GM23248 (cell line): ENCODE measurements at regions not wholly inside any gene's neighbourhood (a gene's known extent, or its start where the extent isn't known, plus 50 kb on each side); places are given as distances from the start of the nearest gene placed in this dataset.
A peak's percentile ranks its signal among the peaks of the same experiment; 100 is the strongest.

Source experiments
- DNase-seq: peaks from one replicate; pipeline ENCODE4 v3.0.0-alpha.2; 2015
- H2AFZ ChIP-seq: fragments of 200-600 bp; sonication (generic); 2 replicates; pipeline ENCODE4 v1.6.1; 2016; ENCODE audit warnings: antibody characterized with exemption
- H3F3A ChIP-seq: fragments of 200-600 bp; sonication (generic); 2 replicates; pipeline ENCODE4 v1.6.1; 2016; ENCODE audit warnings: mild to moderate bottlenecking, antibody characterized with exemption, mixed run types; ENCODE audit not compliant: insufficient read depth
- H3K27ac ChIP-seq: fragments of 200-600 bp; sonication (generic); 2 replicates; pipeline ENCODE4 v1.5.1; 2016; ENCODE audit warnings: mild to moderate bottlenecking
- H3K27me3 ChIP-seq: fragments of 200-600 bp; sonication (generic); replicated peaks from 2 replicates; pipeline ENCODE4 v1.6.1; 2016; ENCODE audit warnings: mild to moderate bottlenecking; ENCODE audit not compliant: insufficient read depth
- H3K36me3 ChIP-seq: fragments of 200-600 bp; sonication (generic); 2 replicates; pipeline ENCODE4 v1.6.1; 2016; ENCODE audit warnings: low read depth, mild to moderate bottlenecking
- H3K4me1 ChIP-seq: fragments of 200-600 bp; sonication (generic); 2 replicates; pipeline ENCODE4 v1.6.1; 2016; ENCODE audit warnings: mild to moderate bottlenecking; ENCODE audit not compliant: insufficient read depth
- H3K4me2 ChIP-seq: fragments of 200-600 bp; sonication (generic); one replicate; pipeline ENCODE4 v1.6.1; 2016; ENCODE audit warnings: mild to moderate bottlenecking; ENCODE audit not compliant: unreplicated experiment
- H3K4me3 ChIP-seq: fragments of 200-600 bp; sonication (generic); 2 replicates; pipeline ENCODE4 v1.5.1; 2016; ENCODE audit warnings: mild to moderate bottlenecking
- H3K79me2 ChIP-seq: fragments of 200-600 bp; sonication (generic); 2 replicates; pipeline ENCODE4 v1.6.1; 2016; ENCODE audit warnings: mild to moderate bottlenecking; ENCODE audit not compliant: insufficient read depth
- H3K9ac ChIP-seq: fragments of 200-600 bp; sonication (generic); 2 replicates; pipeline ENCODE4 v1.6.1; 2016; ENCODE audit warnings: mild to moderate bottlenecking
- H3K9me2 ChIP-seq: fragments of 200-600 bp; sonication (generic); 2 replicates; pipeline ENCODE4 v1.6.1; 2016; ENCODE audit warnings: mixed run types, mild to moderate bottlenecking, moderate library complexity; ENCODE audit not compliant: insufficient read depth
- H3K9me3 ChIP-seq: fragments of 200-600 bp; sonication (generic); one replicate; pipeline ENCODE4 v1.6.1; 2017; ENCODE audit warnings: low read depth
- H4K20me1 ChIP-seq: fragments of 200-600 bp; sonication (generic); 2 replicates; pipeline ENCODE4 v1.6.0; 2016; ENCODE audit not compliant: insufficient read depth
- EZH2 ChIP-seq: fragments of 200-600 bp; sonication (generic); IDR thresholded peaks from 2 replicates; pipeline ENCODE4 v1.6.1; 2018; ENCODE audit warnings: antibody characterized with exemption, mild to moderate bottlenecking; ENCODE audit not compliant: insufficient read depth, poor library complexity, severe bottlenecking
- EZH2phosphoT487 ChIP-seq: fragments of 200-600 bp; sonication (generic); IDR thresholded peaks from 2 replicates; pipeline ENCODE4 v1.6.1; 2018; ENCODE audit warnings: antibody characterized with exemption, moderate library complexity, mild to moderate bottlenecking, low read depth; ENCODE audit not compliant: insufficient read depth
- WGBS, 2 experiments: methylation state at CpG; one replicate each; pipeline ENCODE4 v1.1.6; 2015 to 2017; ENCODE audit warnings: low lambda C conversion rate in 2 of 2, low coverage in 1 of 2; ENCODE audit errors: missing lambda C conversion rate in 2 of 2; 5-methylcytosine and 5-hydroxymethylcytosine counted together
- in situ Hi-C: fragments of 300-500 bp; cut with MboI; formaldehyde crosslinking; loops from 2 replicates; pipeline ENCODE4 v1.15.0; 2020

DNA sequence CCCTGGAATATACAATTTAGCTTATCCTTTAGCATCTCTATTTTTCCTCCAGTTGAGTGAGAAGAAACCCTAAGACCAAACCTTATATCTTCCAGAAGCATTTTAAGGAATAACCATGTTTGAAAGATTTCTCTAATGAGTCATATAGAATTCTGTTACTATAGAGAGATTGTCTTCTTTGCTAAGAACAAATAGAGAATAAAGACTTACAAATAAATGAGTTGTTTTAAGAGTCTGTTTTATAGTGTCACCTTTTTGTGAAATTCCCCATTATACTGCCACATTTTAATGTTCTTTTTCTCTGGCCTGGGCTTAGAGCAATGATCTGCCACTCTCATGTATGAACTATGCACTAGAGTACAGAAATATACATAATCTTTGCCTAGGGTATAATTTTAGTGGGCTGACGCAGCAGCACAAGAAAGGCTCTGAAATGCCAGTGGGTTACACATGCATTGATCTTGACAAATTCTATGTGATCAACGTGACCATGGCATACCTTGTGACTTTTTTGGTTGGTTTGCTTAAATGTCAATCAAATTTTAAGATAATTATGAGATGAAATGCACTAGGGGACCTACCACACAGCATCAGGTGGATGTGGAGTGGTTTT is 145.1 kb upstream of the MKLN1 start:
- no peak overlapping the region for H3K27ac ChIP-seq
- H3K36me3 ChIP-seq: no peaks in the 10 kb centered on the region
- H3K27me3 ChIP-seq: no peaks in the 10 kb centered on the region
- H3K9me3 ChIP-seq: peaks cover under 1% of the 10 kb centered on the region
- H4K20me1 ChIP-seq: no peaks in the 10 kb centered on the region
- in situ Hi-C loops: no loop called here
- TF ChIP-seq EZH2phosphoT487: no peak
- TF ChIP-seq EZH2: no peak
- H3K4me1 ChIP-seq: peaks cover 8% of the 10 kb centered on the region; the same call in 1 of the 2 replicates
- WGBS, 2 experiments: 78 to 82% methylated on average over 2 of the region's 2 CpGs
- H3K9me2 ChIP-seq: no peaks in the 10 kb centered on the region
- H2AFZ ChIP-seq: no peak overlapping the region
- H3K4me3 ChIP-seq: no peak overlapping the region
- peaks cover 14% of the 10 kb centered on the region for H3F3A ChIP-seq
- no peak for DNase-seq
- no peak overlapping the region for H3K9ac ChIP-seq
- H3K79me2 ChIP-seq: no peaks in the 10 kb centered on the region
- H3K4me2 ChIP-seq: no peak overlapping the region

DNA sequence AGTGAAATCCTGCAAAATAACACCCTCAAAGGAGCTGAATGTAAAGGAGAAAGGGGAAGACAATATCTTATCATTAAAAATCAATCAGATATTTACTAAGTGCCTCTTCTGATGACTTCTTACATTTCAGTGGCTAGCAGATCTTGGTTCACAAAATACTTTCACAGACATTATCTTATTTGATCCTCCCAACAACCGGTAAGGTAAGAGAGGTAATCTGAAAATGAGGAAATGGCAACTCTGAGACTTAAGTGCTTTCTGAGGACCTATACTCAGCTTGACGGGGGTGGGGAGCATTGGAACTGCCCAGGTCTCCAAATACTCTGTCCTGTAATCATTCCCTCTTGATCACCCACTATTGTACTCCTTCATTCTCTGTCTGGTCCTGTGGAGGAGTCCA is 144.6 kb upstream of the MKLN1 start:
- H3K4me3 ChIP-seq: no peak overlapping the region
- H2AFZ ChIP-seq: no peak overlapping the region
- TF ChIP-seq EZH2phosphoT487 (no peak), EZH2 (no peak)
- no peaks in the 10 kb centered on the region for H3K79me2 ChIP-seq
- H3F3A ChIP-seq: peaks cover 19% of the 10 kb centered on the region
- no peak overlapping the region for H3K27ac ChIP-seq
- no peak overlapping the region for H3K9ac ChIP-seq
- H3K36me3 ChIP-seq: no peaks in the 10 kb centered on the region
- WGBS, 2 experiments: 77% methylated on average over 2 of the region's 2 CpGs
- H3K9me2 ChIP-seq: no peaks in the 10 kb centered on the region
- no peaks in the 10 kb centered on the region for H4K20me1 ChIP-seq
- no peaks in the 10 kb centered on the region for H3K27me3 ChIP-seq
- H3K4me2 ChIP-seq: no peak overlapping the region
- no peak for DNase-seq
- in situ Hi-C loops: no loop called here
- peaks cover 6% of the 10 kb centered on the region for H3K9me3 ChIP-seq
- peaks cover 8% of the 10 kb centered on the region; the same call in 1 of the 2 replicates for H3K4me1 ChIP-seq

DNA sequence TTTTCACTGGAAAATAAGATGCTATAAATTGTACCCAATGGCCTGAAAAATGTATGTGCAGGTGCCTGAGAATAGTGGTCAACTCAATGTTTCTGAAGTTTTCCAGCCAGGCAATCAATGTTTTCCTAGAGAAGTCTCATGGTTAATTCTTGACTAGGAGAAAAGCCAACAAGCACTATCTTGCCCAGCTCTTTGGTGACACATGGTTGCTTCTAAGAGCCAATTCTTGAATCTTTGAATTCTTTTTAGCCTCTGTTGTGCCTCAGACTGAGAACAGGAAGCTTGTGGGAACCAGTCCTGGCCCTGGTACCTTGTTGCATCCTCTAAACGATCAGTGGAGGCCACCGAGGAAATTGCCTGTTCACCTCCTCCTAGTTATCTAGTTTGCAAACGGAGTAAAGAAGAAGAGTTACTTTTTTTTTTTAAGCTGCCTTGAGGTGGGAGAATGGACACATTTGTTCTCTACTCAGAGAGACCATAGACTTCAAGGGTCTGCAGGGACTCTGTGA is 144.0 kb upstream of the MKLN1 start:
- Histone ChIP-seq H3F3A (peaks cover 22% of the 10 kb centered on the region), H3K36me3 (no peaks in the 10 kb centered on the region), H3K4me2 (no peak overlapping the region), H3K4me3 (no peak overlapping the region), H3K27ac (no peak overlapping the region), H4K20me1 (no peaks in the 10 kb centered on the region), H3K9me2 (no peaks in the 10 kb centered on the region), H3K79me2 (no peaks in the 10 kb centered on the region), H2AFZ (no peak overlapping the region), H3K9me3 (peaks cover 7% of the 10 kb centered on the region), H3K4me1 (peaks cover 8% of the 10 kb centered on the region; the same call in 1 of the 2 replicates), H3K27me3 (no peaks in the 10 kb centered on the region), H3K9ac (no peak overlapping the region)
- TF ChIP-seq EZH2 (no peak), EZH2phosphoT487 (no peak)
- peak; percentile 62 for DNase-seq
- in situ Hi-C loops: no loop called here
- 27 to 28% methylated on average over 3 of the region's 3 CpGs for WGBS, 2 experiments

DNA sequence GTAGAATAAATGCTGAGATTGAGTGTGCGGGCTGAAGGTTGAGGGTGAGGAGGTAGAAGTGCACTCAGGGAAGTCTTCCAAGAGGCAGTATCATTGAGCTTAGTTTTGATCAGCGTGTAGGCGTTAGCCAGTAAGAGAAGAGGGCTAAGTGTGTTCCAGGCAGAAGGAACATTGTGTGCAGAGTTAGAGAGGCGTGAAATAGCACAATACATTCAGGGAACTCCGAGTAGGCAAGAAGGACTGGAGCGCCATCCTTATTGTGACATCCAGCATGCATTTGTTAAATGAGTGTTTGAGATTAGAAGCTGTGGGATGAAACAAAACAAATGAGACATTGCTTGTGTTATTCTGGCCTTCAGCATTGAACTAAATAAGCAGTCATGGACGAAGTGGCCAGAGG is 140.9 kb upstream of the MKLN1 start:
- H3K4me3 ChIP-seq: no peak overlapping the region
- DNase-seq: no peak
- 92 to 94% methylated on average over 7 of the region's 7 CpGs for WGBS, 2 experiments
- H2AFZ ChIP-seq: no peak overlapping the region
- H3K79me2 ChIP-seq: no peaks in the 10 kb centered on the region; the same call in 1 of the 2 replicates
- TF ChIP-seq EZH2: no peak
- no peak for TF ChIP-seq EZH2phosphoT487
- no peaks in the 10 kb centered on the region for H3K27me3 ChIP-seq
- no peak overlapping the region for H3K4me2 ChIP-seq
- H3K27ac ChIP-seq: no peak overlapping the region
- H3F3A ChIP-seq: peaks cover 39% of the 10 kb centered on the region
- in situ Hi-C loops: no loop called here
- peaks cover 7% of the 10 kb centered on the region for H3K9me3 ChIP-seq
- H3K9ac ChIP-seq: no peak overlapping the region
- H3K4me1 ChIP-seq: peaks cover 34% of the 10 kb centered on the region
- H3K36me3 ChIP-seq: no peaks in the 10 kb centered on the region
- no peaks in the 10 kb centered on the region for H3K9me2 ChIP-seq
- H4K20me1 ChIP-seq: no peaks in the 10 kb centered on the region
